Right lobe of liver (tissue), 6 donors: ENCODE measurements at regions not wholly inside any gene's neighbourhood (a gene's known extent, or its start where the extent isn't known, plus 50 kb on each side); places are given as distances from the start of the nearest gene placed in this dataset.

Source experiments
- ATAC-seq, 4 donors: fragments of 200-7000 bp; cut with Tn5 transposase; one replicate each; pipeline ENCODE4 v1.9.1; 2020; ENCODE audit warnings: mild to moderate bottlenecking in 4 of 4, moderate library complexity in 4 of 4
- DNase-seq, 3 donors: peaks; one replicate each; pipeline ENCODE4 v3.0.0-alpha.2; 2020
- H3K27ac ChIP-seq, 3 donors: fragments of 200-600 bp; one replicate each; pipeline ENCODE4 v1.8.0; 2022
- H3K27me3 ChIP-seq, 2 donors: fragments of 200-600 bp; one replicate each; pipeline ENCODE4 v1.8.0; 2022
- H3K36me3 ChIP-seq, 4 donors: fragments of 200-600 bp; sonication (generic) in 1 of 4; one replicate each; pipeline versions ENCODE4 v1.5.1 to v1.8.0; 2017 to 2022; ENCODE audit warnings: control low read depth in 1 of 4
- H3K4me1 ChIP-seq, 4 donors: fragments of 200-600 bp; sonication (generic) in 1 of 4; one replicate each; pipeline versions ENCODE4 v1.5.1 to v1.8.0; 2017 to 2022; ENCODE audit warnings: control low read depth in 1 of 4
- H3K4me3 ChIP-seq, 3 donors: fragments of 200-600 bp; one replicate each; pipeline ENCODE4 v1.8.0; 2022
- H3K9me3 ChIP-seq, 4 donors: fragments of 200-600 bp; sonication (generic) in 1 of 4; one replicate each; pipeline versions ENCODE4 v1.5.1 to v1.8.0; 2017 to 2022; ENCODE audit warnings: control low read depth in 1 of 4
- POLR2A ChIP-seq: fragments of 450-650 bp; IDR thresholded peaks from one replicate; pipeline ENCODE4 v1.6.1; 2017; ENCODE audit warnings: antibody characterized with exemption, mild to moderate bottlenecking
- WGBS: methylation state at CpG from one replicate; pipeline ENCODE4 v1.1.6; 2018; ENCODE audit warnings: low coverage, low lambda C conversion rate; ENCODE audit not compliant: insufficient coverage; ENCODE audit errors: missing lambda C conversion rate; 5-methylcytosine and 5-hydroxymethylcytosine counted together
- intact Hi-C, 2 donors: fragments of 100-400 bp; cut with DNase I; formaldehyde crosslinking; loops; one replicate each; pipeline versions ENCODE4 v1.11.2 to v1.14.1; 2022
- TF ChIP-seq, protein P1 (sequence below), 4 donors: fragments of 200-600 bp in 3 of 4; fragments of 450-650 bp in 1 of 4; IDR thresholded peaks; one replicate each; pipeline versions ENCODE4 v1.5.1 to v1.8.0; 2016 to 2022; ENCODE audit warnings: antibody characterized with exemption in 4 of 4, mild to moderate bottlenecking in 2 of 4
- donor health status: DM: no; HTN: yes; CAD: no.
- donor health status: DM: no; HTN: no; CAD: no.
- donor health status: DM: no; HTN: no; CAD: no.
- donor health status: DM: no; HTN: yes; CAD: no.
- donor health status: DM: no; HTN: yes; CAD: no.

DNA sequence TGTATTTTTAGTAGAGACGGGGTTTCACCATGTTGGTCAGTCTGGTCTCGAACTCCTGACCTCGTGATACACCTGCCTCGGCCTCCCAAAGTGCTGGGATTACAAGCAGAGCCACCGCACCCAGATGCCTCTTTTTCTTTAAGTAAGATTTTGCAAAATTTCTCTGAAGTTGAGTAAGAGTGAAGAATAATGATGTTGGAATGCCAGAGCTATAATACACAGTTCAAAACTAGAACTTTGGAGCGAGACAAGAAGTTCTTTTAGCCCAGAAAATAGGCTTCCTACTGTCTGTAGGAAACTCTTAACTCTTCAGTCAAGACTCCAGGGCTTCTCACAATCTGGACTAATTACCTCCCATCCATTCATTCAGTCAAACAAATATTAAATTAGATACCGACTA is 51.4 kb downstream of the MARCHF4 start:
- H3K27ac ChIP-seq: no peak overlapping the region
- no peaks in the 10 kb centered on the region for H3K36me3 ChIP-seq
- H3K4me3 ChIP-seq: no peak overlapping the region
- H3K27me3 ChIP-seq: no peaks in the 10 kb centered on the region
- H3K4me1 ChIP-seq: no peaks in the 10 kb centered on the region
- no peak for TF ChIP-seq POLR2A
- TF ChIP-seq, protein P1, sequence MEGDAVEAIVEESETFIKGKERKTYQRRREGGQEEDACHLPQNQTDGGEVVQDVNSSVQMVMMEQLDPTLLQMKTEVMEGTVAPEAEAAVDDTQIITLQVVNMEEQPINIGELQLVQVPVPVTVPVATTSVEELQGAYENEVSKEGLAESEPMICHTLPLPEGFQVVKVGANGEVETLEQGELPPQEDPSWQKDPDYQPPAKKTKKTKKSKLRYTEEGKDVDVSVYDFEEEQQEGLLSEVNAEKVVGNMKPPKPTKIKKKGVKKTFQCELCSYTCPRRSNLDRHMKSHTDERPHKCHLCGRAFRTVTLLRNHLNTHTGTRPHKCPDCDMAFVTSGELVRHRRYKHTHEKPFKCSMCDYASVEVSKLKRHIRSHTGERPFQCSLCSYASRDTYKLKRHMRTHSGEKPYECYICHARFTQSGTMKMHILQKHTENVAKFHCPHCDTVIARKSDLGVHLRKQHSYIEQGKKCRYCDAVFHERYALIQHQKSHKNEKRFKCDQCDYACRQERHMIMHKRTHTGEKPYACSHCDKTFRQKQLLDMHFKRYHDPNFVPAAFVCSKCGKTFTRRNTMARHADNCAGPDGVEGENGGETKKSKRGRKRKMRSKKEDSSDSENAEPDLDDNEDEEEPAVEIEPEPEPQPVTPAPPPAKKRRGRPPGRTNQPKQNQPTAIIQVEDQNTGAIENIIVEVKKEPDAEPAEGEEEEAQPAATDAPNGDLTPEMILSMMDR (IDR thresholded peaks at IDR 0.05): no peak
- no peak for DNase-seq
- no peak for ATAC-seq
- intact Hi-C loops: no loop called here
- H3K9me3 ChIP-seq: no peaks in the 10 kb centered on the region
- 60% methylated on average over 6 of the region's 7 CpGs for WGBS

DNA sequence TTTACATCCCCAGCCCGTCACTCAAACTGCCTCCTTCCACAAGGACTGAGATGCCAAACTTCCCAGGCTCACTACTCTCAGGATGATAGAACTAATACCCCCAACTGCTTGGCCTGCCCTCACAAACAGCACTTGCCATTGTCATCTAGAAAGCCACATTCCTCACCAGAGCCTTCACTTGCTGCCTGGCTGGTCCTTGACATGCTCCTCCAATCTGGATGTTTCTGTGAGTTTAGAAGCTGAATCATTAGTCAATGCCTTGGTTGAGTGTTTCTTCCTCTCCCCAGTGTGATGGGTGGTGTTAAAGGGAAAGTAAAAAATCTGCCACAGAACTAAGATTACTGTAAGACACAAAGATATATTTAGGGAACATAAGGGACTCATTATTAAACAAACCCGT is 52.5 kb downstream of the MARCHF4 start:
- DNase-seq (no peak), ATAC-seq (no peak)
- Histone ChIP-seq H3K4me1 (no peaks in the 10 kb centered on the region), H3K27ac (no peak overlapping the region), H3K4me3 (no peak overlapping the region), H3K36me3 (no peaks in the 10 kb centered on the region), H3K9me3 (no peaks in the 10 kb centered on the region), H3K27me3 (no peaks in the 10 kb centered on the region)
- TF ChIP-seq, protein P1 (IDR thresholded peaks at IDR 0.05): no peak
- TF ChIP-seq POLR2A: no peak
- intact Hi-C loops: no loop called here
- 66% methylated on average over 2 of the region's 2 CpGs for WGBS

DNA sequence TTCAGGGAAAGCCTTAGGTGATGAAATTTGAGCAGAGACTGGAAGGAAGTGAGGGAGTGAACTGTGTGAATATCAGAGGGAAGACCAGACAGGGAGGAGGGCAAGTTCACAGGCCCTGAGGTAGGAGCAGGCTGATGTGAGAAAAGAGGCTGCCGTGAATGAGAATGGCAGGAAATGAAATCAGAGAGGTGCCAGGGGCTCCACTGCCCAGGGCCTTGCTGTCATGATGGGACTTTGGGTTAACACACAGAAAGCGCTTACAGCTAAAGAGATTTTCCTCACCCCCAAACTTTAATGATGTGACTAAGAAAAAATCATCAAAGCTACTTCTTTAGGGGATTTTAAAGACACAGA is 53.8 kb downstream of the MARCHF4 start:
- no peaks in the 10 kb centered on the region for H3K9me3 ChIP-seq
- H3K27ac ChIP-seq: no peak overlapping the region
- no peaks in the 10 kb centered on the region for H3K27me3 ChIP-seq
- no peaks in the 10 kb centered on the region for H3K36me3 ChIP-seq
- WGBS: 40% methylated on average over 2 of the region's 2 CpGs
- no peak for TF ChIP-seq POLR2A
- TF ChIP-seq, protein P1 (IDR thresholded peaks at IDR 0.05): no peak
- intact Hi-C loops: no loop called here
- DNase-seq: no peak
- ATAC-seq: no peak
- H3K4me1 ChIP-seq: no peaks in the 10 kb centered on the region
- H3K4me3 ChIP-seq: no peak overlapping the region

DNA sequence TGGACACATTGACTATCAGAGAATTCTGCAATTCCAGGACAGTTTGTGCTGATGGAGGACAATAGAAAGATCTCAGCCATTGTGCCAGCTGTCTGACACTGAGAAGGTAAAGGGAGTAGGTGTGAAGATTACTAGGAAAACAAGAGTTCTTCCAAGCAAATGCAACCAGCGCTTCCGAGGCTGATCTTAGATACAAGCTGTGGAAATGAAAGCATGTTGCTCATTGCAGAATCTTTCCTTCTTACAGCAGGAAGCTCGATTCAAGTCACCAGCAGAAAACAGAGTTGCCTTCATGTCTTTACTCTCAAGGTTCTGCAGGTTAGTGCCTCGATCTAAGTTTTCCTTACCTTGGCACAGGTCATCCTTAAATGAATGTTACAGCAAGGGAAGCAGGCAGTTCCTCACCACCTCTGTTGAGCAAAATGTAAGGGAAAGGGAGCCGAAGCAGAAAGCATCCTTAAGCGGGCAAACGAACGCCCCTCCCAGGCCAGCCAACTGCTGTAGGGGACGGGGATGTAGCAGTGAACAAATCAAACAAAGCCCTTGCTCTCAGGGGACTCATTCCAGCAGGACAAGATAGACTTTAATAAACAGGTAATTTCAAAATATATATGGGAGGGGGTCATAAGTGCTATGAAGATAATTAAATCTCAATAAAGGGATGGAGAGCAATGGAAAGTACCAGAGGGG is 54.3 kb downstream of the MARCHF4 start:
- Histone ChIP-seq H3K27me3 (no peaks in the 10 kb centered on the region), H3K36me3 (no peaks in the 10 kb centered on the region), H3K4me1 (no peaks in the 10 kb centered on the region), H3K9me3 (no peaks in the 10 kb centered on the region), H3K27ac (no peak overlapping the region), H3K4me3 (no peak overlapping the region)
- whole genome bisulfite sequencing: 48% methylated on average over 9 of the region's 9 CpGs
- TF ChIP-seq, protein P1 (IDR thresholded peaks at IDR 0.05): no peak
- TF ChIP-seq POLR2A: no peak
- DNase-seq (no peak), ATAC-seq (no peak)
- intact Hi-C loops: no loop called here

- H3K27ac ChIP-seq: no peak overlapping the region
- H3K27me3 ChIP-seq: no peaks in the 10 kb centered on the region
- DNase-seq (no peak), ATAC-seq (no peak)
- no peaks in the 10 kb centered on the region for H3K36me3 ChIP-seq
- no peak overlapping the region for H3K4me3 ChIP-seq
- WGBS: 50% methylated on average over 2 of the region's 2 CpGs
- intact Hi-C loops: no loop called here
- H3K9me3 ChIP-seq: no peaks in the 10 kb centered on the region
- H3K4me1 ChIP-seq: no peaks in the 10 kb centered on the region
- TF ChIP-seq, protein P1 (IDR thresholded peaks at IDR 0.05): no peak
- TF ChIP-seq POLR2A: no peak
These were observed 55.5 kb downstream of the MARCHF4 start for GRCh38 chr2:216316743-216317142.
